HG03354 (cell line): ENCODE measurements at regions not wholly inside any gene's neighbourhood (a gene's known extent, or its start where the extent isn't known, plus 50 kb on each side); places are given as distances from the start of the nearest gene placed in this dataset.

ENCODE experiments used
- ATAC-seq: cut with Tn5 transposase; IDR thresholded peaks from one replicate; pipeline ENCODE4 v1.9.1; 2021; ENCODE audit warnings: mild to moderate bottlenecking; ENCODE audit not compliant: unreplicated experiment, poor library complexity, severe bottlenecking

GRCh38 chr5:129821477-129822131 lies 73.7 kb downstream of the MINAR2 start:
- ATAC-seq, result no peak

- ATAC-seq, result no peak
These were observed 74.0 kb upstream of the CHSY3 start for GRCh38 chr5:129830288-129830687.

GRCh38 chr5:129836321-129836720 lies 67.9 kb upstream of the CHSY3 start:
- no peak for ATAC-seq

GRCh38 chr5:129844764-129845163 lies 59.5 kb upstream of the CHSY3 start:
- no peak for ATAC-seq

GRCh38 chr5:129852747-129853352 lies 51.4 kb upstream of the CHSY3 start:
- ATAC-seq, result peak; percentile 97

- ATAC-seq, result no peak
These were observed 50.7 kb upstream of the CHSY3 start for GRCh38 chr5:129853588-129853987.
